Endothelial cell of umbilical vein (primary cell): ENCODE measurements at regions not wholly inside any gene's neighbourhood (a gene's known extent, or its start where the extent isn't known, plus 50 kb on each side); places are given as distances from the start of the nearest gene placed in this dataset.

Experiments used
- BruUV-seq: library from RNA; stranded (reverse); fragments of 400-500 nt; replicated peaks from 2 replicates; lab custom pipeline; 2021; lab: Mats Ljungman, UMichigan
- CTCF ChIA-PET: fragments of 300-600, 350-600 bp; sonication (Branson Sonifier 250); formaldehyde crosslinking; loops from one replicate; lab custom pipeline; 2021; ENCODE audit warnings: antibody characterized with exemption, inconsistent platforms; lab: Charles Lee
- POLR2A ChIA-PET: fragments of 300-600, 350-600 bp; sonication (Branson Sonifier 250); formaldehyde crosslinking; loops from one replicate; lab custom pipeline; 2021; ENCODE audit warnings: antibody characterized with exemption, inconsistent platforms; lab: Charles Lee
- DNase-seq: peaks from one replicate; pipeline ENCODE4 v3.0.0-alpha.2; 2011; ENCODE audit warnings: low read depth, low spot score
- FAIRE-seq: peaks from 2 replicates; lab custom pipeline; 2011; peaks lifted over from hg19 to GRCh38; lab: Jason Lieb, UNC
- H2AFZ ChIP-seq: 2 replicates; pipeline ENCODE4 v1.6.0; 2012; ENCODE audit warnings: low read depth, low read length, control low read depth, inconsistent platforms
- H3K27ac ChIP-seq: 2 replicates; pipeline ENCODE4 v1.5.1; 2011; ENCODE audit warnings: low read depth, mild to moderate bottlenecking, control low read depth, low read length, moderate library complexity; ENCODE audit not compliant: insufficient read depth
- H3K27me3 ChIP-seq, 2 experiments: 2 replicates each; pipeline versions ENCODE4 v1.6.0 to v1.6.1; 2011; ENCODE audit warnings: low read length in 2 of 2, mixed read lengths in 1 of 2; ENCODE audit not compliant: control insufficient read depth in 2 of 2, insufficient read depth in 2 of 2
- H3K36me3 ChIP-seq, 2 experiments: 2 replicates in 1 of 2; 3 replicates in 1 of 2; pipeline ENCODE4 v1.5.1; 2011; ENCODE audit warnings: low read length in 2 of 2, mild to moderate bottlenecking in 1 of 2, moderate library complexity in 1 of 2; ENCODE audit not compliant: control insufficient read depth in 2 of 2, insufficient read depth in 2 of 2; ENCODE audit errors: extremely low read depth in 1 of 2
- H3K4me1 ChIP-seq: 3 replicates; pipeline ENCODE4 v1.5.1; 2011; ENCODE audit warnings: mild to moderate bottlenecking, low read length; ENCODE audit not compliant: control insufficient read depth, insufficient read depth; ENCODE audit errors: extremely low read depth
- H3K4me2 ChIP-seq: 2 replicates; pipeline ENCODE4 v1.6.1; 2011; ENCODE audit warnings: low read length, control low read depth, mixed read lengths; ENCODE audit not compliant: insufficient read depth
- H3K4me3 ChIP-seq, 3 experiments: fragments of 200-600 bp in 1 of 3; sonication (generic), shearing (Covaris generic) in 1 of 3; replicated peaks in 1 of 3; 2 replicates each; pipeline ENCODE4 v1.5.1; 2011 to 2016; ENCODE audit warnings: control low read depth in 3 of 3, low read length in 3 of 3, mild to moderate bottlenecking in 2 of 3, inconsistent platforms in 1 of 3, low read depth in 1 of 3, moderate library complexity in 1 of 3; ENCODE audit not compliant: insufficient read depth in 1 of 3
- H3K79me2 ChIP-seq: 2 replicates; pipeline ENCODE4 v1.6.0; 2012; ENCODE audit warnings: low read length, inconsistent platforms; ENCODE audit not compliant: control insufficient read depth, insufficient read depth
- H3K9ac ChIP-seq: replicated peaks from 2 replicates; pipeline ENCODE3; 2011; ENCODE audit warnings: low read length, control low read depth; ENCODE audit not compliant: insufficient read depth; ENCODE audit errors: extremely low read depth
- H3K9me1 ChIP-seq: replicated peaks from 3 replicates; pipeline ENCODE4 v1.6.0; 2011; ENCODE audit warnings: mild to moderate bottlenecking, low read length; ENCODE audit not compliant: control insufficient read depth, insufficient read depth; ENCODE audit errors: extremely low read depth
- H3K9me3 ChIP-seq: replicated peaks from 2 replicates; pipeline ENCODE4 v1.5.1; 2012; ENCODE audit warnings: low read length, inconsistent platforms; ENCODE audit not compliant: control insufficient read depth, insufficient read depth
- H4K20me1 ChIP-seq: replicated peaks from 2 replicates; pipeline ENCODE3; 2011; ENCODE audit warnings: mild to moderate bottlenecking, low read length; ENCODE audit not compliant: control insufficient read depth, insufficient read depth; ENCODE audit errors: extremely low read depth
- CTCF ChIP-seq, 2 donors: IDR thresholded peaks; 1 replicate in 1 of 2; 2 replicates in 1 of 2; pipeline ENCODE4 v1.5.1; 2011; ENCODE audit warnings: low read length in 2 of 2, mild to moderate bottlenecking in 2 of 2, moderate library complexity in 2 of 2, control low read depth in 1 of 2, inconsistent platforms in 1 of 2, low read depth in 1 of 2; ENCODE audit not compliant: insufficient read depth in 1 of 2; ENCODE audit errors: extremely low read depth in 1 of 2
- EZH2 ChIP-seq: IDR thresholded peaks from 2 replicates; pipeline ENCODE4 v1.6.1; 2012; ENCODE audit warnings: borderline replicate concordance, low read depth, mild to moderate bottlenecking, moderate library complexity, low read length, inconsistent platforms; ENCODE audit not compliant: severe bottlenecking
- FOS ChIP-seq: IDR thresholded peaks from 2 replicates; pipeline ENCODE4 v1.6.1; 2011; ENCODE audit warnings: mild to moderate bottlenecking, low read length, moderate library complexity, borderline replicate concordance; ENCODE audit not compliant: insufficient read depth
- GATA2 ChIP-seq: IDR thresholded peaks from 2 replicates; pipeline ENCODE4 v1.7.0; 2011; ENCODE audit warnings: low read depth, mild to moderate bottlenecking, moderate library complexity, mixed read lengths, low read length; ENCODE audit not compliant: insufficient read length, insufficient read depth
- JUN ChIP-seq: IDR thresholded peaks from 2 replicates; pipeline ENCODE4 v1.6.1; 2011; ENCODE audit warnings: borderline replicate concordance, low read depth; ENCODE audit not compliant: insufficient read length, insufficient read depth
- MAX ChIP-seq: IDR thresholded peaks from 2 replicates; pipeline ENCODE4 v1.6.1; 2011; ENCODE audit not compliant: insufficient read depth, insufficient read length
- MYC ChIP-seq: IDR thresholded peaks from one replicate; pipeline ENCODE4 v1.6.1; 2011; ENCODE audit warnings: mild to moderate bottlenecking, low read depth, low read length
- POLR2A ChIP-seq: IDR thresholded peaks from 2 replicates; pipeline ENCODE4 v1.6.1; 2012; ENCODE audit warnings: low read depth, mild to moderate bottlenecking, control low read depth, low read length
- POLR2AphosphoS5 ChIP-seq: IDR thresholded peaks from 2 replicates; pipeline ENCODE4 v1.6.1; 2012; ENCODE audit warnings: low read depth, mild to moderate bottlenecking, control low read depth, low read length, moderate library complexity; ENCODE audit not compliant: insufficient read depth
- dilution Hi-C: fragments of 300-500 bp; cut with MboI; formaldehyde crosslinking; loops from one replicate; pipeline ENCODE4 v1.15.0; 2019; ENCODE audit warnings: low sequenced_read_pairs; ENCODE audit not compliant: extremely low pct_ligation_motif_present
- intact Hi-C: fragments of 100-400 bp; cut with micrococcal nuclease; formaldehyde crosslinking; loops from one replicate; pipeline ENCODE4 v1.10.0; 2022

DNA sequence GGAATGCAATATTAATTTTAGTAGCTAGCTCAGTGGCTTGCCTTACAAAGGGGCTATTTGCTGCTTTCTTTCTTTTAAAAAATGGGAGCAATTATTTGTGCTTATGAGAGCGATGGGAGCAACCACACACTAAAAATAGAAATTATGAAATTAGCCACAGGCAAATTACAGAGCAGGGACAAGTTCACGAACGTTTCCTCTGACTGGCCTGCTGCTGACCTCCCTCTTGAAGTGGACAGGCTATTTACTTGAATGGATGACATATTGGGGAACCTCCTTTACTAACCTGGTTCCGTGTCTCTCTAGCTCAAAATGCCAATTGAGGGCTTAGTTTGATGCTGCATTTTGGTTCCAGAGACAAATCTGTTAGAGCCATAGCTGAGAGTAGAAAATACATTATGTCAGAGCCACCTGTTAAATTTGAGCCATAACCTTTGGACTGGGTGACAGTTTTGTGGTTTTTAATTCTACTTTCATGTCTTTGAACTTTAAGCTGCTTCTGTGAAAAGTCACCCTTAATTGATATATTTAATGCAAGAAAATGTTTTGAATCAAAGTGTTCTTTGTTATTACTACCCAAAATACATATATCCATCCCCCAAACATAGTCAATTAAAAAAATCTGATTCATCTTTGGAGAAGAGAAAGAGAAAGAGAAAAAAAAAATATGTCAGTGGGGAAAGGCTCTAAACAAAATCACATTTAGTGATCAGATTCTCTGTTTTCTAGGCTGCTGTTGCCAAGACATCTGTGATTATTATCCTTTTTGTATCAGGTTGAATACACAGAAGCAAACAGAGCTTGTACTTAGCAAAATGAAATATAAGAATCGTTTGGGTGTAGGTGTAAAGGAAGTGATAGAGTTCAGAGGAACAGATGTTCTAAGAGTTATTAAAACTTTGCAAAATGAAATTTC is 351.9 kb downstream of the ADGRL2 start:
- dilution Hi-C loops, result no loop called here
- no peak for FAIRE-seq

More for the DNA sequence above, 351.9 kb downstream of the ADGRL2 start:
- Histone ChIP-seq H4K20me1 (no peaks in the 10 kb centered on the region), H3K9me3 (no peaks in the 10 kb centered on the region), H3K4me1 (no peaks in the 10 kb centered on the region), H3K79me2 (no peaks in the 10 kb centered on the region), H3K4me2 (no peak overlapping the region), H3K9ac (no peak overlapping the region), H3K27me3 (no peaks in the 10 kb centered on the region), H3K4me3 (no peak overlapping the region), H3K36me3 (no peaks in the 10 kb centered on the region), H2AFZ (no peak overlapping the region), H3K9me1 (no peaks in the 10 kb centered on the region), H3K27ac (no peak overlapping the region)
- BruUV-seq, result no TSS peak
- TF ChIP-seq MAX (no peak), CTCF (IDR thresholded peaks at IDR 0.05; ENCODE audit: extremely low read depth in 1 of 2, insufficient read depth in 1 of 2, low read depth in 1 of 2, low read length in 2 of 2) (no peak), JUN (no peak), FOS (no peak), POLR2AphosphoS5 (no peak), POLR2A (no peak), GATA2 (no peak), MYC (no peak), EZH2 (no peak)
- intact Hi-C loops, result no loop called here
- CTCF ChIA-PET, result interaction anchor here (1.2 kb wide), 1 partner anchor 9 kb away, joined by 3 read pairs; no protein-coding TSS in a partner anchor
- DNase-seq, result no peak
- POLR2A ChIA-PET, result no interaction called here
